Effector memory CD8-positive, alpha-beta T cell (primary cell): ENCODE measurements at regions not wholly inside any gene's neighbourhood (a gene's known extent, or its start where the extent isn't known, plus 50 kb on each side); places are given as distances from the start of the nearest gene placed in this dataset.
A peak's percentile ranks its signal among the peaks of the same experiment; 100 is the strongest.

ENCODE experiments used
- ATAC-seq: fragments of 150-1000 bp; cut with Tn5 transposase; replicated peaks from 2 replicates; pipeline ENCODE4 v1.10.0; 2021; ENCODE audit warnings: mild to moderate bottlenecking, moderate library complexity
- DNase-seq, 3 experiments: peaks; one replicate each; pipeline ENCODE4 v3.0.0; 2021
- H3K27ac Mint-ChIP-seq, 2 donors: one replicate each; pipeline ENCODE4 v1.8.0; 2022; ENCODE audit warnings: mild to moderate bottlenecking in 2 of 2, mixed read lengths in 2 of 2, moderate library complexity in 2 of 2
- H3K27me3 Mint-ChIP-seq, 2 donors: one replicate each; pipeline ENCODE4 v1.8.0; 2022; ENCODE audit warnings: mixed read lengths in 2 of 2
- H3K36me3 Mint-ChIP-seq: one replicate; pipeline ENCODE4 v1.8.0; 2022; ENCODE audit warnings: mild to moderate bottlenecking, moderate library complexity, mixed read lengths; ENCODE audit not compliant: insufficient read depth
- H3K4me1 Mint-ChIP-seq, 2 donors: one replicate each; pipeline ENCODE4 v1.8.0; 2022; ENCODE audit warnings: low read depth in 2 of 2, mixed read lengths in 2 of 2
- H3K4me3 Mint-ChIP-seq, 2 donors: one replicate each; pipeline ENCODE4 v1.8.0; 2022; ENCODE audit warnings: mild to moderate bottlenecking in 2 of 2, mixed read lengths in 2 of 2, moderate library complexity in 2 of 2
- H3K9me3 Mint-ChIP-seq, 2 donors: one replicate each; pipeline ENCODE4 v1.8.0; 2022; ENCODE audit warnings: mixed read lengths in 2 of 2

DNA sequence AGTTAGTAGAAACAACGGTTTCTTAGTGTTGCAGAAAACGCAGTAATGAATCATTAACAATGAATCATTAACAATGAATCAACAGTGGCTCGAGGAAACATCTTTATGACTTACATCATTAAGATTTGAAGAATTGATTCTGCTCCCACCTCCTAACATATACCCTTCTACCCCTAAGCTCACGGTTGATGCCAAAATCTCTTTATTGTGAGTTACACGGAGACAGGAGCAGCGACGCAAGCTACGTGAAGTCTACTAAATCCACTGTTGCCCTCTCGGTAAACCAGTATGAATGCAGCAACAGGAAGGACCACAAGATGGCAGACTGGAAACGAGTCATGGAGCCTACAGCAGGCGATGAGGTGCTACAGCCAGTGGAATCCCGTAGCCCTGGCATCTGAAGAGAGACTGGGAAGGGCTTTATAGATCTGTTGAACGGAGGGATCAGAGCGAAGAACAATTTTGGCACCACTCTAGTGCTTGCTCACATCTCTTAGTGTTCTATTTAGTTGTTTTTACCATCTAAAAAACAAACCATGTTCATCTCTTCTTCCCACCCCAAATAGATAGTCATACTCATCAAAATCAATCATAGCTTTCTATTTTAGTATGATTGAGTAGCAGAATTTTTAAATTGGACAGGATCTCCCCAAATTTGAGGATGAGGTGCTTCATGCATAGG is 332.7 kb downstream of the DUSP6 start:
- H3K27me3 Mint-ChIP-seq: peaks cover 0 to 17% of the 10 kb centered on the region in 2 donors
- H3K9me3 Mint-ChIP-seq: no peaks in the 10 kb centered on the region
- ATAC-seq: peak; percentile 98
- DNase-seq: peak; percentile 61 to 76 (median 66)
- no peaks in the 10 kb centered on the region for H3K36me3 Mint-ChIP-seq
- H3K27ac Mint-ChIP-seq: no peak overlapping the region
- no peak overlapping the region for H3K4me3 Mint-ChIP-seq
- peaks cover 0 to 4% of the 10 kb centered on the region in 2 donors for H3K4me1 Mint-ChIP-seq

DNA sequence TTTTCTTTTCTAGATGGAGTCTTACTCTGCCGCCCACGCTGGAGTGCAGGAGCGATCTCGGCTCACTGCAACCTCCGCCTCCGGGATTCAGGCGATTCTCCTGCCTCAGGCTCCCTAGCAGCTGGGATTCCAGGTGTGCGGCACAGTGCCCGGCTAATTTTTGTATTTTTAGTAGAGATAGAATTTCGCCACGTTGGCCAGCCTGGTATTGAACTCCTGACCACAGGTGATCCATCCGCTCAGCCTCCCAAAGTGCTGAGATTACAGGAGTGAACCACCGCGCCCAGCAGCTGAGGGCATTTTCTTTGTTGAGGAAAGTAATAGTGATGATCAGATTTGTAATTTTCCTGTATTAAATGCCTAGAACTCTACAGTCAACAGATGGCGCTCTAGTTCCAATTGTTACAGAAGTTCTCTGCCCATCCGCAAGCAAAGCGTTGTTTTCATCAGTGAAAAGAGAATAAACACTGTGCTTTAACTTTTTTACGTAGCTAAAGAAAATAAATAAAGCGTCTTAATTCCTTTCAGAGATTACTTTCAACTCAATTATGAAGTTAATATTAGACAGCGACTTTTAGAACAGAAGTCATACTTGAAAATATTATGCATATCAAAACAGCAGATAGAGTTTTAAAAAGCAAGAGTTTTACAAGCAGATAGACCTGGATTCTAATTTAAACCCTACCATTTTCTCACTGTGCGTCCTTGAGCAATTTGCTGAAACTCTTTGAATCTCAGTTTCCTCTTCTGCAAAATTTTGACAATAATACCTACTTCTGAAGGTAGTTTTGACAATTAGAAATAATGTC is 335.1 kb downstream of the DUSP6 start:
- Mint-ChIP-seq H3K4me1 (peaks cover 0 to 4% of the 10 kb centered on the region in 2 donors), H3K4me3 (no peak overlapping the region), H3K36me3 (no peaks in the 10 kb centered on the region), H3K27me3 (peaks cover 0 to 29% of the 10 kb centered on the region in 2 donors), H3K9me3 (no peaks in the 10 kb centered on the region), H3K27ac (no peak overlapping the region)
- peak; percentile 59 for ATAC-seq
- DNase-seq: peak; percentile 39 to 53 (median 43)

DNA sequence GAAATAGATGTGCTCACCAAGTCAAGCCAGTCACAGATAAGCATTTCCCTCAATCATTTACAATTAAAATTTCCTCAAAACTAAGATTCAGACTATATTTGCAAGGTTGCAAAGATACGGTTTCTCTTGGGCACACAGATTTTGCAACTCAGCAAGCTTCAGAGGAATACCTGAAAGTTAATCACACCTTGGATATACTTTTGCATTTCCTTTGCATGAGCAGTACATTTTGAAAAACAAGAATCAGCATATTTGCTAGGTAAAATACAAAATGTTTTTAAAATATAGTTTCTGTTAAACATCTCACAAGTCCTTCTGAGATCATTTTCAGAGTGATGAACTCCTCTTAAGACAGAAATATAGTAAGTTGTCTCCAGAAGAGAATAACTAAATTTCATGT is 336.9 kb downstream of the DUSP6 start:
- H3K4me1 Mint-ChIP-seq: peaks cover 0 to 4% of the 10 kb centered on the region in 2 donors
- no peak overlapping the region for H3K4me3 Mint-ChIP-seq
- no peaks in the 10 kb centered on the region for H3K36me3 Mint-ChIP-seq
- H3K27ac Mint-ChIP-seq: no peak overlapping the region
- DNase-seq (no peak), ATAC-seq (no peak)
- no peaks in the 10 kb centered on the region for H3K9me3 Mint-ChIP-seq
- peaks cover 0 to 29% of the 10 kb centered on the region in 2 donors for H3K27me3 Mint-ChIP-seq

DNA sequence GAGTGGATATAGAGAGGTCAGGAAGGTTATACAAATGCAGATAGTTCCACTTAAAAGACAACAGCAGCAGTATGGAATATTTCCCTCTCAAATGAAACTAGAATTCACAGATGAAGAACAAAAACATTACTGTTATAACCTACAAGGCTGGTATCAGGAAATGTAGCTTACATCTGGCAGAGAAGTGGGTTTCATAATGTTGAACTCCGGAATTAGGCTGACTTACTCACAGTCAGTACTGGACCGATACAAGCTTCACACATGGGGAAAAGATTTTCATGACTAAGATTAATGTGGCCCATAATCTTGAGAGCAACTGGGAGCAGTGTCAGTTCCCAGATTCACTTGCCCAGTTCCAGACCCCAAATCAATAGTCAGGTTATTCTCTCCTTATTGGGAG is 353.9 kb downstream of the DUSP6 start:
- Mint-ChIP-seq H3K36me3 (no peaks in the 10 kb centered on the region), H3K4me3 (no peak overlapping the region), H3K27ac (no peak overlapping the region), H3K4me1 (no peaks in the 10 kb centered on the region), H3K27me3 (peaks cover 32 to 38% of the 10 kb centered on the region in 2 donors), H3K9me3 (no peaks in the 10 kb centered on the region)
- no peak for ATAC-seq
- no peak for DNase-seq

DNA sequence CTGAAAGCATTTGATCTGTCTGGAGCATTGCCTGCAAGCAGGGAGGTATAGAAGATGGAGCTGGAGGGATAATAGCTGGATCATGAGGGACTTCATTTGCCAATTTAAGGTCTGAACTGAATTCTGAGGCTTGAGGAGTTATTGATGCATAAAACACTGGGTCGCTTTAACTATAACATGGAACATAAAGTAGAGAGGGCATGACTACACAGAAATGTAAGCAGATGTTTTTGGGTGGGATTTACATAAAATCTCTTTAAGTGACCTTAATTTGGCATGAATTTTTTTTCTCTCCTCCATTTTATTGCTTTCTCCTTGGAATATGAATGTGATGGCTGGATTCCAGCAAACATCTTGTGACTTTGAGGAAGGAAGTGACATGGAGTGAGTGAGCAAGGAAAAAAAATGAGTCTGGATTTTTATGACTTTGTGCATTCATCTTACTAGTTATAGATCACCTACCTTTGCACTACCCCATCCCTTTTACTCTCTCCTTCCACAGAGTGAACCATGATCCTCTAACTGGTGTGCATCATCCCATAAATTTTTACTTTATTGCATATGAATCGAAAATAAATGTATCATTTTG is 356.0 kb downstream of the DUSP6 start:
- peaks cover 37 to 48% of the 10 kb centered on the region in 2 donors for H3K27me3 Mint-ChIP-seq
- H3K4me1 Mint-ChIP-seq: no peaks in the 10 kb centered on the region
- H3K27ac Mint-ChIP-seq: no peak overlapping the region
- no peaks in the 10 kb centered on the region for H3K9me3 Mint-ChIP-seq
- no peak overlapping the region for H3K4me3 Mint-ChIP-seq
- H3K36me3 Mint-ChIP-seq: no peaks in the 10 kb centered on the region
- no peak for ATAC-seq
- DNase-seq: no peak

DNA sequence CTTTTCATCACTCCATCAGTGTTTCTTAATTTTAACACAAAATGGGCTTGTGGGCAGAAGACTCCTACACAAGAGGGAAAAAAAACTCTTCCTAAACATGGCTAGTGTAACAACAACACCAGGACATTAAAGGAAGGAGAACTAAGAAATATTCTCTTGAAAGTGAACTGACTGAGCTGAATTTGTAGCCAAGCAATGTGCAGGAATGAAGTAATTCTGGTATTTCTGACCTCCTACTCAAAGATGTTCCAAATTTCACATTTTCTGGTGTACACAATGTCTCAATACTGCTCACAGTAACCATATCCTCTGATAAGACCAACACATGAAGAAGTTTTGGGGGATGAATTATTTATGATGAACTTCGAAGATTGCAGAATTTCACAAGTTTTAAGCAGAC is 357.3 kb downstream of the DUSP6 start:
- Mint-ChIP-seq H3K4me3 (no peak overlapping the region), H3K9me3 (no peaks in the 10 kb centered on the region), H3K27me3 (peaks cover 42 to 55% of the 10 kb centered on the region in 2 donors), H3K4me1 (no peaks in the 10 kb centered on the region), H3K27ac (no peak overlapping the region), H3K36me3 (no peaks in the 10 kb centered on the region)
- DNase-seq (no peak), ATAC-seq (no peak)

DNA sequence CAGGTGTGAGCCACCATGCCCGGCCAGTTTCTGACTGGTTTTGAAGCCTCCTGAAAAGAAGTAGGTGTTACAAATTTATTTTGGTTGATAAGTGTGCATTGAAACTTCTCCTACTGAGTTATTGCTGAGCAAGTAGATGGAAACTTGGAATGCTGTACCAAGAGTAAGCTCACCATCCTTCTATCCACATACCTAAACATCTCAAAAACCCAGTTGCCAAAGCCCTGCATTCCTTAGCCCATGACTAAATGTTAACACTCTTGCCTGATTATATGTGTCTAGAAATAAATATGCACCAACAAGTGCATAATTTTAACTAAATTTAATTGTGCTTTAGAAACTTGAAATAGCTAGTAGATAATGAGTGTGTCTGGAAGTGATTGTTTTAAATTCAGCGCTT is 357.8 kb downstream of the DUSP6 start:
- Mint-ChIP-seq H3K27me3 (peaks cover 39 to 52% of the 10 kb centered on the region in 2 donors), H3K9me3 (no peaks in the 10 kb centered on the region), H3K4me3 (no peak overlapping the region), H3K4me1 (no peaks in the 10 kb centered on the region), H3K27ac (no peak overlapping the region), H3K36me3 (no peaks in the 10 kb centered on the region)
- DNase-seq (no peak), ATAC-seq (no peak)

DNA sequence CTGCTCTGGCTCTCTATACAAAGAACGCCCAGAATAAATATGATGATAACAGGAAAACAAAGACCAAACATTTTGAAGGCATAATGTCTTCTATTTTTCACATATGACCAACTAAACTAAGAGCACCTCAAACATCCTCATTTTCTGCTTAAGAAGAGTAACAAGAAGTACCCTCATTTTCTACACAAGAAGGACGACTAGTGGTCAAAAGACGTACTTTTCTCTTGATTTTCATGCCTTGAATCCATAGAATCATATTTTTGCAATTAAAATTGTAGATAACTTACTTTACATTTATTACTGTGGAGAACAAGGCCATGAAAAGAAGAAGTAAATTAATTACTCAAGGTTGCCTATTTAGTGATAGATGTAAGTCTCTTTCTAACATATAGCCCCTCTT is 358.6 kb downstream of the DUSP6 start:
- DNase-seq (no peak), ATAC-seq (no peak)
- no peak overlapping the region for H3K4me3 Mint-ChIP-seq
- no peak overlapping the region for H3K27ac Mint-ChIP-seq
- no peaks in the 10 kb centered on the region for H3K4me1 Mint-ChIP-seq
- no peaks in the 10 kb centered on the region for H3K36me3 Mint-ChIP-seq
- peaks cover 39 to 50% of the 10 kb centered on the region in 2 donors for H3K27me3 Mint-ChIP-seq
- H3K9me3 Mint-ChIP-seq: no peaks in the 10 kb centered on the region

DNA sequence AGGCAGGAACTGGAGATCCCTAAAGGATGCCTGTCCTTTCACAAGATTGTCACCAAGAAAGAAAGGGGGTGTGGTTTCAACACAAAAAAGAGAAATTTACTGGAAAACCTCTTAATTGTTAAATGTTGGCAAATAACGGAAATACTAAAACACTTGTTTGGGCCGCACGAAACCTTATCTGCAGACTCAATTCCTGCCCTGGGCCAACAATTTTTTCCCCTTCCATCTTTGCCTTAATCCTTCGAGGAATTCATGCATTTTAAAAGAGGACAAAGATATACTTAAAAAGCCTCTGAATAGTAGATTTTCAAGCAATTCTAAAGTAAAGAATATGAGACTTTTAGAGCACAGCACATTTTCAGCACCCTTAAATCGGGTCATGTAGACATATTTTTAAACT is 366.2 kb downstream of the DUSP6 start:
- Mint-ChIP-seq H3K4me3 (no peak overlapping the region), H3K27ac (no peak overlapping the region), H3K9me3 (no peaks in the 10 kb centered on the region), H3K4me1 (no peaks in the 10 kb centered on the region), H3K27me3 (peaks cover 22 to 37% of the 10 kb centered on the region in 2 donors), H3K36me3 (no peaks in the 10 kb centered on the region)
- no peak for DNase-seq
- no peak for ATAC-seq

DNA sequence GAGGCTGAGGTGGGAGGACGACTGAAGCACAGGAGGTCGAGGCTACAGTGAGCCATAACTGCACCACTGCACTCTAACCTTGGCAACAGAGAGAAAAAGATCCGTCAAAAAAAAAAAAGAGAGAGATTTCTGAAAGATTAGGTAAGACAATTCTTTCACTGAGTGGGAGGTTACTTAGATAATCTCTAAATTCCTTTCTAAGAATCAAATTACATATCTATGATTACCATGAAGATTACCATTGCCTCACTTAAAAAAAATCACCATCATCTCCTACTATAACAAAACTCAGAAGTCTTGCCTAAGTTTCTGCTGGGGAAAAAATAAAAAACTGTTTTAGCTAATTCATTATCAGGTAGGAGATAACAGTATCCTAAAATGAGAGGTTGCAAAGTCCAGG is 366.7 kb downstream of the DUSP6 start:
- peaks cover 18 to 35% of the 10 kb centered on the region in 2 donors for H3K27me3 Mint-ChIP-seq
- no peak overlapping the region for H3K27ac Mint-ChIP-seq
- H3K9me3 Mint-ChIP-seq: no peaks in the 10 kb centered on the region
- ATAC-seq (no peak), DNase-seq (no peak)
- H3K4me1 Mint-ChIP-seq: no peaks in the 10 kb centered on the region
- H3K36me3 Mint-ChIP-seq: no peaks in the 10 kb centered on the region
- no peak overlapping the region for H3K4me3 Mint-ChIP-seq

DNA sequence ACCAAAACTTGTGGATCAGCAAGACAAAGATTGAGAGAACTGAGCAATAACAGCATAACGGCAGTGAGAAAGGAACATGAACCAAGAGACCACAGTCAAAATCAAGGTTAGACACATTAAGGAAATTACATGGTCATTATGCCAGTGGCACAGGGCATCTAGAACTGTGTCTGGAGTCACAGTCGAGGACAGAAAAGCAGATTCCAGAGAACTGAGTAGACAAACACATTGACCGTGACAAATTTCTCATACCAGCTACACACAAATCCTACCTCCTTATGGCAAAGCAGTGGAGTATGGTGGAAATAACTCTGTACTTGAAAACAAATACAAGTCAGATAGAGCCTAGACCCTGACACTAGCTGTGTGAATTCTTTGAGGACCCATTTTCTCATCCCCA is 367.3 kb downstream of the DUSP6 start:
- no peak overlapping the region for H3K4me3 Mint-ChIP-seq
- DNase-seq (no peak), ATAC-seq (no peak)
- H3K27ac Mint-ChIP-seq: no peak overlapping the region
- no peaks in the 10 kb centered on the region for H3K4me1 Mint-ChIP-seq
- H3K36me3 Mint-ChIP-seq: no peaks in the 10 kb centered on the region
- no peaks in the 10 kb centered on the region for H3K9me3 Mint-ChIP-seq
- H3K27me3 Mint-ChIP-seq: peaks cover 16 to 33% of the 10 kb centered on the region in 2 donors

DNA sequence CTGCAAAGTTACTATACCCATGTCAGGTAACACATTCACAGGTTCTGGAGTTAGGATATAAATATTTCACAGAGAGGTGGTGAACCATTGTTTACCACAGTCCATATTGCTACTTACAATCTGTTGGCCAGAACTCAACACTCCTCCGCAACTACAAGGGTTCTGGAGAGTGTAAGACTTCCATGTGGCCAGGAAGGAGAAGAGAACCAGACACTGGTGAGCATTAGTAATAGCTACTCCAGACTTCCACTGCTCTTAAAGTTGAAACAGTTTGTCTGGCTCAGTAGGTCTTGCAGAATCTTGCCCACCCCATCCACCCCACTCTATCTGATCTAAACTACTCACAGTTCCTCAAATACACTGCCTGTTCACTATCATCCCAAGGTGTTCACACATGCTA is 369.6 kb downstream of the DUSP6 start:
- no peaks in the 10 kb centered on the region for H3K4me1 Mint-ChIP-seq
- H3K27ac Mint-ChIP-seq: no peak overlapping the region
- H3K4me3 Mint-ChIP-seq: no peak overlapping the region
- no peaks in the 10 kb centered on the region for H3K36me3 Mint-ChIP-seq
- peaks cover 25 to 47% of the 10 kb centered on the region in 2 donors for H3K27me3 Mint-ChIP-seq
- no peak for ATAC-seq
- H3K9me3 Mint-ChIP-seq: no peaks in the 10 kb centered on the region
- no peak for DNase-seq

DNA sequence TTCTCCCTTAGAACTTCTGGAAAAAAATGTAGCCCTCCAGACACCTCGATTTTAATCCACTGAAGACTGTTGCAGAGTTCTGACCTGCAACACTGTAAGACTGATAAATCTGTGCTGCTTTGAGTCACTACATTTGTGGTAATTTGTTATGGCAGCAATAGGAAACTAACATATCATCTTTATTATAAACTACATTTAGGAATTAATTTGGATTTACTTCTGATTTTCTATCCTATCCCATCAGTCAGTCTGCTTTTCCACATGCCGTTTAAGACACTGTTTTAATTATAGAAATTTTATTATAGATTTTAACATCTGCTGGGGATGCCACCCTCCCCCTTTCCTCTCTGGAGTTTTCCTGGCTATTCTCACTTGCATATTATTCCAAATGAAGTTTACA is 375.2 kb downstream of the DUSP6 start:
- Mint-ChIP-seq H3K4me1 (no peaks in the 10 kb centered on the region), H3K9me3 (no peaks in the 10 kb centered on the region), H3K27me3 (peaks cover 9 to 40% of the 10 kb centered on the region in 2 donors), H3K4me3 (no peak overlapping the region), H3K27ac (no peak overlapping the region), H3K36me3 (no peaks in the 10 kb centered on the region)
- ATAC-seq (no peak), DNase-seq (no peak)

DNA sequence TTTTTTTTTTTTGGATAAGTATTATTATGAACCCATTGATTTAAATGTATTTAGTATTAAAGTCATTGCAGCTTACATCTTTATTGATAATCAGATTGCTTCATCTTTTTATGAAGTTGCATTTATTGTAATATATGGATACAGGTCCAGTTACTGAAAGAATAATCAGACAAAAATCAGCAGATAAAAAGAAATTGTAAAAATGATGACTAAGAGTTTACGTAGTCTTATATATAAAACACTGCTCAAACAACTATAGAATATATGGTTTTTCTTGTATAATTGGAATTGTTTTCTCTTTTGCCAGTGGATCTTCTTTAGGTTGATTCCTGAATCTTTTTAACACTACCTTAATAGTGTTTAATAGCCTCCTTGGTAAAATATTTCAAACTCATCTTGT is 378.3 kb downstream of the DUSP6 start:
- no peaks in the 10 kb centered on the region for H3K4me1 Mint-ChIP-seq
- no peak for ATAC-seq

More for the DNA sequence above, 378.3 kb downstream of the DUSP6 start:
- no peak for DNase-seq
- H3K9me3 Mint-ChIP-seq: no peaks in the 10 kb centered on the region
- H3K4me3 Mint-ChIP-seq: no peak overlapping the region
- H3K27me3 Mint-ChIP-seq: peaks cover 9 to 27% of the 10 kb centered on the region in 2 donors
- no peak overlapping the region for H3K27ac Mint-ChIP-seq
- no peaks in the 10 kb centered on the region for H3K36me3 Mint-ChIP-seq
